Ectodermal cell (in vitro differentiated cells): ENCODE measurements at regions not wholly inside any gene's neighbourhood (a gene's known extent, or its start where the extent isn't known, plus 50 kb on each side); places are given as distances from the start of the nearest gene placed in this dataset.

ENCODE experiments used
- H3K27ac ChIP-seq: 2 replicates; pipeline ENCODE4 v1.7.0; 2013; ENCODE audit warnings: mild to moderate bottlenecking, low read depth, low read length; ENCODE audit not compliant: insufficient read depth, poor library complexity, severe bottlenecking
- H3K27me3 ChIP-seq: 2 replicates; pipeline ENCODE4 v1.7.0; 2013; ENCODE audit warnings: mild to moderate bottlenecking, low read length; ENCODE audit not compliant: insufficient read depth, control insufficient read depth, poor library complexity, severe bottlenecking
- H3K36me3 ChIP-seq: one replicate; pipeline ENCODE4 v1.7.0; 2013; ENCODE audit warnings: low read length; ENCODE audit not compliant: control insufficient read depth, insufficient read depth
- H3K4me1 ChIP-seq: one replicate; pipeline ENCODE4 v1.7.0; 2013; ENCODE audit warnings: low read length; ENCODE audit not compliant: control insufficient read depth, insufficient read depth
- H3K4me3 ChIP-seq: 2 replicates; pipeline ENCODE4 v1.7.0; 2013; ENCODE audit warnings: low read depth, low read length, control low read depth; ENCODE audit not compliant: insufficient read depth
- H3K9me3 ChIP-seq: 2 replicates; pipeline ENCODE4 v1.7.0; 2013; ENCODE audit warnings: mild to moderate bottlenecking, low read length, moderate library complexity; ENCODE audit not compliant: control insufficient read depth
- WGBS, 2 experiments: methylation state at CpG; one replicate each; pipeline ENCODE4 v1.1.7; 2013; ENCODE audit warnings: missing lambda C conversion rate in 2 of 2; 5-methylcytosine and 5-hydroxymethylcytosine counted together

GRCh38 chr5:104793031-104793754, 1230.6 kb upstream of the NUDT12 start:
- Histone ChIP-seq H3K4me1 (no peaks in the 10 kb centered on the region), H3K4me3 (no peak overlapping the region)
- 82 to 91% methylated on average over 3 to 4 of the region's 4 CpGs for WGBS, 2 experiments

GRCh38 chr5:104789366-104789765, 1226.8 kb upstream of the NUDT12 start:
- H3K36me3 ChIP-seq = no peaks in the 10 kb centered on the region
- WGBS, 2 experiments = 88 to 91% methylated on average over 1 of the region's 1 CpG
- no peak overlapping the region for H3K27ac ChIP-seq
- H3K4me1 ChIP-seq = no peaks in the 10 kb centered on the region
- no peaks in the 10 kb centered on the region for H3K9me3 ChIP-seq
- H3K4me3 ChIP-seq = no peak overlapping the region
- H3K27me3 ChIP-seq = no peaks in the 10 kb centered on the region

More at GRCh38 chr5:104793031-104793754, 1230.6 kb upstream of the NUDT12 start:
- Histone ChIP-seq H3K36me3 (no peaks in the 10 kb centered on the region), H3K27me3 (no peaks in the 10 kb centered on the region), H3K9me3 (no peaks in the 10 kb centered on the region), H3K27ac (no peak overlapping the region)

GRCh38 chr5:104785097-104785496, 1222.5 kb upstream of the NUDT12 start:
- Histone ChIP-seq H3K27me3 (no peaks in the 10 kb centered on the region), H3K4me1 (no peaks in the 10 kb centered on the region), H3K27ac (no peak overlapping the region), H3K4me3 (no peak overlapping the region), H3K36me3 (no peaks in the 10 kb centered on the region), H3K9me3 (no peaks in the 10 kb centered on the region)
- 89 to 94% methylated on average over 2 of the region's 2 CpGs for WGBS, 2 experiments

- H3K9me3 ChIP-seq = no peaks in the 10 kb centered on the region
- H3K27ac ChIP-seq = no peak overlapping the region
- no peaks in the 10 kb centered on the region for H3K27me3 ChIP-seq
- 95 to 96% methylated on average over 8 of the region's 8 CpGs for WGBS, 2 experiments
- no peaks in the 10 kb centered on the region for H3K36me3 ChIP-seq
- no peaks in the 10 kb centered on the region for H3K4me1 ChIP-seq
- H3K4me3 ChIP-seq = no peak overlapping the region
Observed at GRCh38 chr5:104774372-104774771, 1211.8 kb upstream of the NUDT12 start.

- Histone ChIP-seq H3K4me3 (no peak overlapping the region), H3K27ac (no peak overlapping the region), H3K27me3 (no peaks in the 10 kb centered on the region), H3K36me3 (no peaks in the 10 kb centered on the region), H3K9me3 (no peaks in the 10 kb centered on the region), H3K4me1 (no peaks in the 10 kb centered on the region)
- 95 to 100% methylated on average over 2 of the region's 2 CpGs for WGBS, 2 experiments
Observed at GRCh38 chr5:104764197-104764596, 1201.6 kb upstream of the NUDT12 start.

- Histone ChIP-seq H3K36me3 (no peaks in the 10 kb centered on the region), H3K4me1 (no peaks in the 10 kb centered on the region), H3K4me3 (no peak overlapping the region), H3K27me3 (no peaks in the 10 kb centered on the region), H3K27ac (no peak overlapping the region), H3K9me3 (no peaks in the 10 kb centered on the region)
- 100% methylated on average over 1 of the region's 1 CpG for whole genome bisulfite sequencing, 2 experiments
Observed at GRCh38 chr5:104763216-104763615, 1200.6 kb upstream of the NUDT12 start.

GRCh38 chr5:104757915-104758314, 1195.3 kb upstream of the NUDT12 start:
- Histone ChIP-seq H3K4me3 (no peak overlapping the region), H3K9me3 (no peaks in the 10 kb centered on the region), H3K27ac (no peak overlapping the region), H3K4me1 (no peaks in the 10 kb centered on the region), H3K27me3 (no peaks in the 10 kb centered on the region), H3K36me3 (no peaks in the 10 kb centered on the region)
- WGBS, 2 experiments = 92 to 100% methylated on average over 1 of the region's 1 CpG

- Histone ChIP-seq H3K9me3 (no peaks in the 10 kb centered on the region), H3K4me1 (no peaks in the 10 kb centered on the region), H3K27ac (no peak overlapping the region), H3K36me3 (no peaks in the 10 kb centered on the region), H3K27me3 (no peaks in the 10 kb centered on the region), H3K4me3 (no peak overlapping the region)
- WGBS, 2 experiments = 100% methylated on average over 1 of the region's 2 CpGs; no CpG with 5 or more reads in 1 of the 2 experiments
Observed at GRCh38 chr5:104755806-104756205, 1193.2 kb upstream of the NUDT12 start.

GRCh38 chr5:104754311-104754995, 1191.9 kb upstream of the NUDT12 start:
- Histone ChIP-seq H3K36me3 (no peaks in the 10 kb centered on the region), H3K27me3 (no peaks in the 10 kb centered on the region), H3K27ac (no peak overlapping the region), H3K4me1 (no peaks in the 10 kb centered on the region), H3K4me3 (no peak overlapping the region), H3K9me3 (no peaks in the 10 kb centered on the region)
- WGBS, 2 experiments = 82 to 96% methylated on average over 3 of the region's 3 CpGs

- WGBS, 2 experiments = 94 to 100% methylated on average over 1 of the region's 1 CpG
- H3K36me3 ChIP-seq = no peaks in the 10 kb centered on the region
- no peaks in the 10 kb centered on the region for H3K9me3 ChIP-seq
- no peak overlapping the region for H3K27ac ChIP-seq
- no peak overlapping the region for H3K4me3 ChIP-seq
- no peaks in the 10 kb centered on the region for H3K27me3 ChIP-seq
- no peaks in the 10 kb centered on the region for H3K4me1 ChIP-seq
Observed at GRCh38 chr5:104751969-104752368, 1189.4 kb upstream of the NUDT12 start.
